HG03432 (cell line): ENCODE measurements at regions not wholly inside any gene's neighbourhood (a gene's known extent, or its start where the extent isn't known, plus 50 kb on each side); places are given as distances from the start of the nearest gene placed in this dataset.
A peak's percentile ranks its signal among the peaks of the same experiment; 100 is the strongest.

Source experiments
- ATAC-seq: cut with Tn5 transposase; IDR thresholded peaks from one replicate; pipeline ENCODE4 v1.9.1; 2021; ENCODE audit warnings: mild to moderate bottlenecking, moderate library complexity; ENCODE audit not compliant: unreplicated experiment

- no peak for ATAC-seq
Measured at GRCh38 chr2:60106836-60107529, 446.5 kb downstream of the BCL11A start.

- no peak for ATAC-seq
Measured at GRCh38 chr2:60105906-60106305, 447.5 kb downstream of the BCL11A start.

- peak; percentile 78 for ATAC-seq
Measured at GRCh38 chr2:60104514-60105505, 448.6 kb downstream of the BCL11A start.

- no peak for ATAC-seq
Measured at GRCh38 chr2:60100034-60100433, 453.4 kb downstream of the BCL11A start.

GRCh38 chr2:60098996-60099395 lies 454.5 kb downstream of the BCL11A start:
- no peak for ATAC-seq

- no peak for ATAC-seq
Measured at GRCh38 chr2:60097298-60097697, 456.2 kb downstream of the BCL11A start.

GRCh38 chr2:60096556-60096955 lies 456.9 kb downstream of the BCL11A start:
- ATAC-seq = no peak

- ATAC-seq = no peak
Measured at GRCh38 chr2:60095903-60096302, 457.6 kb downstream of the BCL11A start.

GRCh38 chr2:60095202-60095815 lies 458.1 kb downstream of the BCL11A start:
- no peak for ATAC-seq

- ATAC-seq = no peak
Measured at GRCh38 chr2:60094450-60094929, 459.0 kb downstream of the BCL11A start.

GRCh38 chr2:60092781-60093180 lies 460.7 kb downstream of the BCL11A start:
- no peak for ATAC-seq

GRCh38 chr2:60091894-60092293 lies 461.6 kb downstream of the BCL11A start:
- ATAC-seq = no peak

- ATAC-seq = no peak
Measured at GRCh38 chr2:60091266-60091665, 462.2 kb downstream of the BCL11A start.

GRCh38 chr2:60079562-60079961 lies 473.9 kb downstream of the BCL11A start:
- ATAC-seq = no peak

- ATAC-seq = no peak
Measured at GRCh38 chr2:60075048-60075447, 478.4 kb downstream of the BCL11A start.

GRCh38 chr2:60073201-60073600 lies 480.3 kb downstream of the BCL11A start:
- no peak for ATAC-seq

GRCh38 chr2:60072609-60073008 lies 480.8 kb downstream of the BCL11A start:
- no peak for ATAC-seq

- ATAC-seq = no peak
Measured at GRCh38 chr2:60071490-60071831, 482.0 kb downstream of the BCL11A start.

GRCh38 chr2:60070736-60071489 lies 482.5 kb downstream of the BCL11A start:
- no peak for ATAC-seq

- no peak for ATAC-seq
Measured at GRCh38 chr2:60070196-60070595, 483.3 kb downstream of the BCL11A start.

GRCh38 chr2:60068755-60069154 lies 484.7 kb downstream of the BCL11A start:
- no peak for ATAC-seq
